ENCODE measurements at regions not wholly inside any gene's neighbourhood (a gene's known extent, or its start where the extent isn't known, plus 50 kb on each side); places are given as distances from the start of the nearest gene placed in this dataset.
A peak's percentile ranks its signal among the peaks of the same experiment; 100 is the strongest.
"Not testable (repeated sequence)": the region's sequence is repeated elsewhere in the genome, so short reads cannot be mapped to it uniquely, and the experiment has no call there.

DNA sequence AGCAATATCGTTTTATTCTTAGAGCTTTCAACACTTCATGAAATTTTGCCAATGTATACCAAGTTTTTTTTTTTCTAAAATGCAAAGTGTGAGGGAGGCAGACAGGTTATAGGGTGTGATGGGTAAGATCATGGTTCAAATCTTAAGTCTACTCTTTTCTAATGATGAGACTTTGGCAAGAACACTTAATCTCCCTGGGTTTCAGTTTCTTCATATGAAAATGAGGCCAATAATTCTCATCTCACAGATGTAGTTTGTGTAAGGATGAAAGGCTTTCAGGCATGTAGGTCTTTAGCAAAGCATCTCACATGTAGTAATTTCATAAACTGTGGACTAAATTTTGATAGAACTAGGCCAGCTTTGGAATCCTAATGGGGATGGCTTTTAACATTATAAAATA lies 457.1 kb downstream of the QKI start:
- TF ChIP-seq, protein P1, sequence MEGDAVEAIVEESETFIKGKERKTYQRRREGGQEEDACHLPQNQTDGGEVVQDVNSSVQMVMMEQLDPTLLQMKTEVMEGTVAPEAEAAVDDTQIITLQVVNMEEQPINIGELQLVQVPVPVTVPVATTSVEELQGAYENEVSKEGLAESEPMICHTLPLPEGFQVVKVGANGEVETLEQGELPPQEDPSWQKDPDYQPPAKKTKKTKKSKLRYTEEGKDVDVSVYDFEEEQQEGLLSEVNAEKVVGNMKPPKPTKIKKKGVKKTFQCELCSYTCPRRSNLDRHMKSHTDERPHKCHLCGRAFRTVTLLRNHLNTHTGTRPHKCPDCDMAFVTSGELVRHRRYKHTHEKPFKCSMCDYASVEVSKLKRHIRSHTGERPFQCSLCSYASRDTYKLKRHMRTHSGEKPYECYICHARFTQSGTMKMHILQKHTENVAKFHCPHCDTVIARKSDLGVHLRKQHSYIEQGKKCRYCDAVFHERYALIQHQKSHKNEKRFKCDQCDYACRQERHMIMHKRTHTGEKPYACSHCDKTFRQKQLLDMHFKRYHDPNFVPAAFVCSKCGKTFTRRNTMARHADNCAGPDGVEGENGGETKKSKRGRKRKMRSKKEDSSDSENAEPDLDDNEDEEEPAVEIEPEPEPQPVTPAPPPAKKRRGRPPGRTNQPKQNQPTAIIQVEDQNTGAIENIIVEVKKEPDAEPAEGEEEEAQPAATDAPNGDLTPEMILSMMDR (IDR thresholded peaks at IDR 0.05; ENCODE audit: insufficient read depth, missing control alignments): no peak
- no peak for FAIRE-seq
- DNase-seq (ENCODE audit: insufficient read length, low spot score): no peak

- DNase-seq (ENCODE audit: insufficient read length, low spot score) (no peak), FAIRE-seq (no peak)
- TF ChIP-seq, protein P1 (IDR thresholded peaks at IDR 0.05; ENCODE audit: insufficient read depth, missing control alignments): no peak
These were observed 453.2 kb downstream of the QKI start for GRCh38 chr6:163867518-163868292.

DNA sequence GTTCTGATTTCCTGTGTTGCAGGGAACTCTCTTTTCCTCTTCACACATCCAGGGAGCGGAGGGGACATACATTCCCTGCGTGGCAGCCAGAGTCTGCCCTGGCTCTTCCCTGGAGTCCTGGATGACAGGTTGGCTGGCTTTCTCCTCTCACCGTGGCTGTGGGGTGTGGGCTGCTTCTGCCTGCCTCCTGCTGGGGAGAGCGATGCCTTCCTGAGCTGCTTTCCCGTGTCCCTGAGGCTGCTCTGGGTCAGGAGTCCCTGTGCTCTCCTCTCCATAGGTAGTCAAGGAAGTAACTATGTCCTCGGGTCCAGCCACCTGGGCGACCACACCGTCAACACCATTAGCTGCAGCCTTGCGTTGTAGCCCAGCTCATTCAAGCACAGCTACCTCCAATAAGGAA lies 451.7 kb downstream of the QKI start:
- TF ChIP-seq, protein P1 (IDR thresholded peaks at IDR 0.05; ENCODE audit: insufficient read depth, missing control alignments): peak; percentile 10
- FAIRE-seq: no peak
- no peak for DNase-seq (ENCODE audit: insufficient read length, low spot score)

DNA sequence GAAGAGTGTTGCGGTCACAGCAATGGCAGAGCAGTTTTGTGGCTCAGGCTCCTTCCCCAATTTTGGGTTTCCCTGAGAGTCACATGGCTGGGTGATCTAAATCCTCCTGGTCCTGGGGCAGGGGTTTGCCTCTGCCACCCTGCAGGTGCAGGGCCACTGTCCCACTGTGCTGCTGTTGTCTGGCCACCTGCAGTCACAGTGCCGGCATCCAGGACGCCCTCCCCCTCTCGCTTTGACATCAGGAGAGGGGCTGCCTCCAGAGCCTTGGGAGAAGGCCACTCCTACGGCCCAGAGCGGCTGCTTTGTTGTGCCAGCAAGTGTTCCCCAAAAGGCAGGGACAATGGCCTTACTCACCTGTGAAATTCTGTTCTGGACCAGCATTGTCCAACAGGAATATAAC lies 449.0 kb downstream of the QKI start:
- no peak for DNase-seq (ENCODE audit: insufficient read length, low spot score)
- no peak for FAIRE-seq
- TF ChIP-seq, protein P1 (IDR thresholded peaks at IDR 0.05; ENCODE audit: insufficient read depth, missing control alignments): no peak

DNA sequence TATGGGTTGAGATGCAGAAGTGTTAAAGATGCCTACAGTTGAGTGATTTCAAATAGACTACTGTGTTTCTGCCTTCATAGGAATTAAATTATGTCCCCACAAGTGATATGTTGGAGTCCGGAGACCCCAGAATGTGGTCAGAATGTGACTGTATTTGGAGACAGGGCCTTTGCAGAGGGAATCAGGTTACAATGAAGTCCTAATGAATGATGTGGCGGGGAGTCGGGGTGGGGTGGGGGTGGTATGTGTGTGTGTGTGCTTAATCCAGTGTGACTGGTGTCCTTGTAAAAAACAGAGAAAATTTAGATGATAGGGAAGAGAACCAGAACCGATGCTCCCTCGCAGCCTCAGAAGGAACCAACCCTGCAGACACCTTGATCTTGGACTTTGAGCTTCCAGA lies 448.2 kb downstream of the QKI start:
- FAIRE-seq (no peak), DNase-seq (ENCODE audit: insufficient read length, low spot score) (no peak)
- TF ChIP-seq, protein P1 (IDR thresholded peaks at IDR 0.05; ENCODE audit: insufficient read depth, missing control alignments): no peak

- DNase-seq (ENCODE audit: insufficient read length, low spot score): no peak
- FAIRE-seq: no peak
- TF ChIP-seq, protein P1 (IDR thresholded peaks at IDR 0.05; ENCODE audit: insufficient read depth, missing control alignments): no peak
These were observed 447.1 kb downstream of the QKI start for GRCh38 chr6:163861627-163862026.

- TF ChIP-seq, protein P1 (IDR thresholded peaks at IDR 0.05; ENCODE audit: insufficient read depth, missing control alignments): no peak
- FAIRE-seq: no peak
- DNase-seq (ENCODE audit: insufficient read length, low spot score): no peak
These were observed 446.0 kb downstream of the QKI start for GRCh38 chr6:163860287-163861081.

- DNase-seq (ENCODE audit: insufficient read length, low spot score); FAIRE-seq: not testable (repeated sequence)
These were observed 444.4 kb downstream of the QKI start for GRCh38 chr6:163858870-163859269.
